Esophagus muscularis mucosa (tissue), 4 donors: ENCODE measurements at regions not wholly inside any gene's neighbourhood (a gene's known extent, or its start where the extent isn't known, plus 50 kb on each side); places are given as distances from the start of the nearest gene placed in this dataset.
"Not testable (repeated sequence)": the region's sequence is repeated elsewhere in the genome, so short reads cannot be mapped to it uniquely, and the experiment has no call there.

ENCODE experiments used
- DNase-seq: peaks from one replicate; pipeline ENCODE4 v3.0.0-alpha.2; 2017; ENCODE audit errors: extremely low spot score
- H3K27ac ChIP-seq, 4 donors: fragments of 200-600 bp; sonication (generic); replicated peaks in 1 of 4; 1 replicate in 3 of 4; 2 replicates in 1 of 4; pipeline ENCODE4 v1.5.1; 2016 to 2019; ENCODE audit warnings: mild to moderate bottlenecking in 1 of 4
- H3K27me3 ChIP-seq, 4 donors: fragments of 200-600 bp; sonication (generic); one replicate each; pipeline versions ENCODE4 v1.5.1 to v1.6.0; 2016 to 2019
- H3K36me3 ChIP-seq, 4 donors: fragments of 200-600 bp; sonication (generic); one replicate each; pipeline ENCODE4 v1.5.1; 2016 to 2019
- H3K4me1 ChIP-seq, 4 donors: fragments of 200-600 bp; sonication (generic); one replicate each; pipeline ENCODE4 v1.5.1; 2016 to 2019
- H3K4me3 ChIP-seq, 4 donors: fragments of 200-600 bp; sonication (generic); 1 replicate in 2 of 4; 2 replicates in 2 of 4; pipeline ENCODE4 v1.5.1; 2016 to 2019; ENCODE audit warnings: mild to moderate bottlenecking in 4 of 4, moderate library complexity in 1 of 4
- H3K9me3 ChIP-seq, 4 donors: fragments of 200-600 bp; sonication (generic); 1 replicate in 3 of 4; 2 replicates in 1 of 4; pipeline ENCODE4 v1.5.1; 2016 to 2019
- CTCF ChIP-seq, 3 experiments: fragments of 200-600 bp in 2 of 3; fragments of 450-650 bp in 1 of 3; sonication (generic) in 2 of 3; IDR thresholded peaks; one replicate each; pipeline ENCODE4 v1.5.1; 2017 to 2019; ENCODE audit warnings: antibody characterized with exemption in 3 of 3, mild to moderate bottlenecking in 2 of 3, moderate library complexity in 1 of 3
- EP300 ChIP-seq: sonication (generic); formaldehyde crosslinking; IDR thresholded peaks from one replicate; pipeline ENCODE4 v1.6.1; 2017; ENCODE audit warnings: antibody characterized with exemption
- POLR2A ChIP-seq: fragments of 450-650 bp; IDR thresholded peaks from one replicate; pipeline ENCODE4 v1.6.1; 2017; ENCODE audit warnings: antibody characterized with exemption, moderate library complexity, mild to moderate bottlenecking, low read depth
- POLR2AphosphoS5 ChIP-seq, 2 donors: sonication (generic); formaldehyde crosslinking; IDR thresholded peaks; one replicate each; pipeline ENCODE4 v1.6.1; 2017; ENCODE audit warnings: antibody characterized with exemption in 2 of 2
- WGBS: methylation state at CpG from one replicate; pipeline ENCODE4 v1.1.5; 2018; 5-methylcytosine and 5-hydroxymethylcytosine counted together
- intact Hi-C: fragments of 100-400 bp; cut with DNase I; formaldehyde crosslinking; loops from one replicate; pipeline ENCODE4 v1.15.1; 2023

DNA sequence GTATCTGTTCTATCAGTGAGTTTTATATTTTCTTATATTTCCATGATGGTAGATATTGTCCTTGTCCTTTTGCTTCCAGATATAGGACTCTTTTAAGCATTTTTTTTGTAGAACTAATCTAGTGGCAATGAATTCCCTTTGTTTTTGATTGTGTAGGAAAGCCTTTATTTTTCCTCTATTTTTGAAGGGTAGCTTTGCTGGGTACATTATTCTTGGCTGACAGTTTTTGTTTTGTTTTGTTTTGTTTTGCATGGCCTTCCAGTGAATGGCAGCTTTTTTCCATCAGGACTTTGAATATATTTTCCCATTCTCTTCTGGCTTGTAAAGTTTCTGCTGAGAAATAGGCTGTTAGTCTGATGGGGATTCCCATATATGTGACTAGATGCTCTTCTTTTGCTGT lies 70.2 kb upstream of the MUCL1 start:
- Histone ChIP-seq H3K27me3 (no peaks in the 10 kb centered on the region), H3K4me1 (no peaks in the 10 kb centered on the region), H3K36me3 (no peaks in the 10 kb centered on the region), H3K4me3 (no peak overlapping the region), H3K9me3 (peaks cover 0 to 38% (median 25%) of the 10 kb centered on the region in 4 donors), H3K27ac (no peak overlapping the region)
- TF ChIP-seq POLR2AphosphoS5 (IDR thresholded peaks at IDR 0.05) = no peak
- no peak for TF ChIP-seq EP300
- no peak for TF ChIP-seq CTCF (IDR thresholded peaks at IDR 0.05)
- no peak for TF ChIP-seq POLR2A
- DNase-seq = no peak
- intact Hi-C loops = no loop called here

DNA sequence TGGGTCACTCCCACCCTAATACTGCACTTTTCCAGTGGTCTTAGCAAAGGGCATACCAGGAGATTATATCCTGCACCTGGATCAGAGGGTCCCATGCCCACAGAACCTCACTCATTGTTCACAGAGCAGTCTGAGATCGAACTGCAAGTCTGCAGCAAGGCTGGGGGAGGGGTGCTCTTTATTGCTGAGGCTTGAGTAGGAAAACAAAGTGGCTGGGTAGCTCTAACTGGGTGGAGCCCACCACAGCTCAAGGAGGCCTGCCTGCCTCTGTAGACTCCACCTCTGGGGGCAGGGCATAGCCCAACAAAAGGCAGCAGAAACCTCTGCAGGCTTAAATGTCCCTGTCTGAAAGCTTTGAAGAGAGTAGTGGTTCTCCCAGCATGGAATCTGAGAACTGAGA lies 77.3 kb upstream of the MUCL1 start:
- DNase-seq, H3K27ac ChIP-seq, intact Hi-C loops, H3K4me1 ChIP-seq, H3K36me3 ChIP-seq, H3K4me3 ChIP-seq, H3K9me3 ChIP-seq, H3K27me3 ChIP-seq: not testable (repeated sequence)
- WGBS = 73% methylated on average over 1 of the region's 1 CpG

DNA sequence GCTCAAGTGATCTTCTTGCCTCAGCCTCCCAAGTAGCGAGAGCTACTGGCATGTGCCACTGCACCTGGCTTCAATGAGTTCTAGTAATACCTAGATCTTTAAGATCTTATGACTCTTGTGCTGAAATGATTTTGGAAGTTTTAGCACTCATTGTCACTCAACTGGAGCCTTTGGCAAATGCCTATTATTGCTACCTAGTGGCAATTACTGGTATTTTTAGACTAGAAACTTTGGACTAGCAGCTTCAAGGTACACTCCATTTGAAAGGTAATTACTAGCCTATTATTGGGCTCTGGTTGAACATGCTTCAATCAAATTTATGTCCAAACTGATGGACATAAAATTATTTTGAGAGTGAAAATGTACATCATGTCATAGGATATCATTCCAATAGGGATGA lies 80.7 kb upstream of the MUCL1 start:
- Histone ChIP-seq H3K27ac (no peak overlapping the region), H3K9me3 (peaks cover 0 to 7% (median 0%) of the 10 kb centered on the region in 4 donors), H3K36me3 (no peaks in the 10 kb centered on the region), H3K4me3 (no peak overlapping the region), H3K4me1 (no peaks in the 10 kb centered on the region), H3K27me3 (peaks cover 0 to 6% (median 0%) of the 10 kb centered on the region in 4 donors)
- TF ChIP-seq CTCF (IDR thresholded peaks at IDR 0.05) (no peak), POLR2A (no peak), POLR2AphosphoS5 (IDR thresholded peaks at IDR 0.05) (no peak), EP300 (no peak)
- 89% methylated on average over 1 of the region's 1 CpG for WGBS
- intact Hi-C loops = no loop called here
- no peak for DNase-seq

DNA sequence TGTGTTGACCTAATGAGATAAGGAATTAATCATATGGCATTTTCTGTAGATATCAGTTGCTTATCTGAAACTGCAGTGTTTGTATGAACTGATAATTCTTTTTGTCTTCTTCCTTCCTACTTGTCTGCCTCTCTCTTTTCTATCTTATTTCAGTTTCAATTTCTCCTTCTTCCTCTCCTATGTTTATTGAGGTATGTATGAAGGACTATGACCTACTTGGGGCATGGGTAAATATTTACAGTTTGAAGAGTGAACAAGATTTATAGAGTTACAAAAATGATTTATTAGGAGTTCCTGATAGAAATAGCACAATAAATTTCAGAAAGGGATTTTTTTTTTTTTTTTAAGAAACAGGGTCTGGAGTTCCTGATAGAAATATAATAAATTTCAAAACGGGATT lies 88.7 kb upstream of the MUCL1 start:
- H3K9me3 ChIP-seq = no peaks in the 10 kb centered on the region
- 27% methylated on average over 1 of the region's 1 CpG for WGBS
- H3K27me3 ChIP-seq = no peaks in the 10 kb centered on the region
- H3K27ac ChIP-seq = no peak overlapping the region
- no peak for DNase-seq
- H3K36me3 ChIP-seq = no peaks in the 10 kb centered on the region
- no peak overlapping the region for H3K4me3 ChIP-seq
- intact Hi-C loops = no loop called here
- no peak for TF ChIP-seq EP300
- H3K4me1 ChIP-seq = no peaks in the 10 kb centered on the region

GRCh38 chr12:54762390-54762789 lies 91.9 kb upstream of the MUCL1 start:
- H3K27me3 ChIP-seq = peaks cover 0 to 11% (median 0%) of the 10 kb centered on the region in 4 donors
- H3K4me1 ChIP-seq = no peaks in the 10 kb centered on the region
- H3K4me3 ChIP-seq = no peak overlapping the region
- WGBS = 37% methylated on average over 1 of the region's 1 CpG
- no peak for DNase-seq
- H3K27ac ChIP-seq = no peak overlapping the region
- peaks cover 0 to 8% (median 4%) of the 10 kb centered on the region in 4 donors for H3K9me3 ChIP-seq
- intact Hi-C loops = no loop called here
- no peak for TF ChIP-seq POLR2A
- TF ChIP-seq POLR2AphosphoS5 (IDR thresholded peaks at IDR 0.05) = no peak
- TF ChIP-seq EP300 = no peak
- TF ChIP-seq CTCF (IDR thresholded peaks at IDR 0.05) = no peak
- no peaks in the 10 kb centered on the region for H3K36me3 ChIP-seq

DNA sequence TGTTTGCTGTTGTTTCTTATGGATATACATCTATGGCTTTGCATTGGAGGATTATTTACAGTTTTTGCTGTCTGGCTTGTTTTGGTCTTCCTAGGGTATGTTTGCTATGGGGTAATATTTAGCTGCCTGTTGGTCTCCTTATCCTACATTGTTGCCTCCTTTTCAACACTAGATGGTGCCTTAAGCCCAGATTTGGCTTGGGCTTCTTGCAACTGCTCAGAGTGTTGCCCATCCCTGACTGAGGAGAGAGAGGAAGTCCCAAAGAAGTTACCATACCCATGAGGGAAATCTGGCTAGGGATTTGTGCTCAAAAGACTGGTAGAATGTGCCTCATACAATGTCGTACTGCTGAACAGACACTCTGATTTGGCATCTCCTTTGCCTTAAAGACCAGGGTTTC lies 94.6 kb upstream of the MUCL1 start:
- intact Hi-C loops = no loop called here
- no peaks in the 10 kb centered on the region for H3K36me3 ChIP-seq
- H3K27me3 ChIP-seq = peaks cover 0 to 11% (median 0%) of the 10 kb centered on the region in 4 donors
- H3K9me3 ChIP-seq = peaks cover 0 to 8% (median 4%) of the 10 kb centered on the region in 4 donors
- 50% methylated on average over 1 of the region's 1 CpG for WGBS
- TF ChIP-seq POLR2A = no peak
- no peak for TF ChIP-seq POLR2AphosphoS5 (IDR thresholded peaks at IDR 0.05)
- no peak for TF ChIP-seq EP300
- no peak for TF ChIP-seq CTCF (IDR thresholded peaks at IDR 0.05)
- DNase-seq = no peak
- H3K4me1 ChIP-seq = no peaks in the 10 kb centered on the region
- H3K27ac ChIP-seq = no peak overlapping the region
- H3K4me3 ChIP-seq = no peak overlapping the region
